Gastrocnemius medialis (tissue), 4 donors: ENCODE measurements at regions not wholly inside any gene's neighbourhood (a gene's known extent, or its start where the extent isn't known, plus 50 kb on each side); places are given as distances from the start of the nearest gene placed in this dataset.

Experiments used
- CTCF ChIP-seq, 5 experiments: fragments of 450-650 bp in 3 of 5; fragments of 200-600 bp in 2 of 5; sonication (generic) in 2 of 5; IDR thresholded peaks in 4 of 5; conservative IDR thresholded peaks in 1 of 5; 1 replicate in 4 of 5; 2 replicates in 1 of 5; pipeline ENCODE4 v1.5.1; 2016 to 2019; ENCODE audit warnings: antibody characterized with exemption in 5 of 5, mild to moderate bottlenecking in 3 of 5, moderate library complexity in 3 of 5
- POLR2A ChIP-seq, 2 donors: fragments of 450-650 bp; IDR thresholded peaks; one replicate each; pipeline ENCODE4 v1.6.1; 2017; ENCODE audit warnings: antibody characterized with exemption in 2 of 2, mild to moderate bottlenecking in 2 of 2, moderate library complexity in 2 of 2

GRCh38 chr5:3856036-3856435 lies 260.4 kb downstream of the IRX1 start:
- no peak for TF ChIP-seq POLR2A (IDR thresholded peaks at IDR 0.05)
- no peak for TF ChIP-seq CTCF (IDR thresholded peaks at IDR 0.05 in 4 of 5, conservative IDR thresholded peaks at IDR 0.05 in 1 of 5)
